ENCODE measurements at regions not wholly inside any gene's neighbourhood (a gene's known extent, or its start where the extent isn't known, plus 50 kb on each side); places are given as distances from the start of the nearest gene placed in this dataset.

GRCh38 chr5:2675548-2675947 lies 75.9 kb downstream of the IRX2 start:
- TF ChIP-seq CTCF (IDR thresholded peaks at IDR 0.05) (no peak), ZFX (IDR thresholded peaks at IDR 0.05; ENCODE audit: borderline replicate concordance) (no peak)
